GM13977 (cell line): ENCODE measurements at regions not wholly inside any gene's neighbourhood (a gene's known extent, or its start where the extent isn't known, plus 50 kb on each side); places are given as distances from the start of the nearest gene placed in this dataset.
"Not testable (repeated sequence)": the region's sequence is repeated elsewhere in the genome, so short reads cannot be mapped to it uniquely, and the experiment has no call there.

Source experiments
- DNase-seq: peaks from one replicate; pipeline ENCODE4 v3.0.0; 2012; ENCODE audit warnings: low spot score
- CTCF ChIP-seq: IDR thresholded peaks from 2 replicates; pipeline ENCODE4 v1.5.1; 2012; ENCODE audit warnings: mild to moderate bottlenecking, control low read depth; ENCODE audit not compliant: insufficient read depth; ENCODE audit errors: extremely low read depth, missing control alignments
- in situ Hi-C: fragments of 300-500 bp; cut with MboI; formaldehyde crosslinking; loops from one replicate; pipeline ENCODE4 v1.12.0; 2022; ENCODE audit warnings: low sequenced_read_pairs, low pct_unique_long_range_greater_than_20kb, mixed read lengths, inconsistent platforms; ENCODE audit not compliant: unreplicated experiment

- no peak for TF ChIP-seq CTCF
- no peak for DNase-seq
- in situ Hi-C loops, result no loop called here
Measured at GRCh38 chr2:120514521-120514920, 168.6 kb downstream of the INHBB start.

- in situ Hi-C loops, DNase-seq: not testable (repeated sequence)
Measured at GRCh38 chr2:120515066-120515758, 169.3 kb downstream of the INHBB start.

- no peak for DNase-seq
- no peak for TF ChIP-seq CTCF
- in situ Hi-C loops, result no loop called here
Measured at GRCh38 chr2:120515759-120516678, 170.1 kb downstream of the INHBB start.

- in situ Hi-C loops, result no loop called here
- DNase-seq, result no peak
- no peak for TF ChIP-seq CTCF
Measured at GRCh38 chr2:120516679-120517314, 170.9 kb downstream of the INHBB start.

- no peak for DNase-seq
- in situ Hi-C loops, result no loop called here
- no peak for TF ChIP-seq CTCF
Measured at GRCh38 chr2:120517751-120518469, 172.0 kb downstream of the INHBB start.

GRCh38 chr2:120518819-120519218 is 172.9 kb downstream of the INHBB start:
- in situ Hi-C loops, result no loop called here
- no peak for TF ChIP-seq CTCF
- DNase-seq, result no peak
